ENCODE measurements at regions not wholly inside any gene's neighbourhood (a gene's known extent, or its start where the extent isn't known, plus 50 kb on each side); places are given as distances from the start of the nearest gene placed in this dataset.
"Not testable (repeated sequence)": the region's sequence is repeated elsewhere in the genome, so short reads cannot be mapped to it uniquely, and the experiment has no call there.

GRCh38 chr16:58962811-58963210, 228.7 kb upstream of the GOT2 start:
- no peak for DNase-seq (ENCODE audit: low read depth)

GRCh38 chr16:58960484-58960883, 226.4 kb upstream of the GOT2 start:
- no peak for DNase-seq (ENCODE audit: low read depth)

- DNase-seq (ENCODE audit: low read depth) = no peak
Observed at GRCh38 chr16:58960034-58960433, 225.9 kb upstream of the GOT2 start.

GRCh38 chr16:58958749-58959148, 224.6 kb upstream of the GOT2 start:
- DNase-seq (ENCODE audit: low read depth) = no peak

GRCh38 chr16:58948244-58948643, 214.1 kb upstream of the GOT2 start:
- DNase-seq (ENCODE audit: low read depth) = no peak

GRCh38 chr16:58940609-58941008, 206.5 kb upstream of the GOT2 start:
- DNase-seq (ENCODE audit: low read depth) = no peak

- no peak for DNase-seq (ENCODE audit: low read depth)
Observed at GRCh38 chr16:58938811-58939210, 204.7 kb upstream of the GOT2 start.

- DNase-seq (ENCODE audit: low read depth) = no peak
Observed at GRCh38 chr16:58937661-58938060, 203.5 kb upstream of the GOT2 start.

- no peak for DNase-seq (ENCODE audit: low read depth)
Observed at GRCh38 chr16:58933186-58933585, 199.1 kb upstream of the GOT2 start.

- DNase-seq (ENCODE audit: low read depth) = peak; percentile 3
Observed at GRCh38 chr16:58931436-58931835, 197.3 kb upstream of the GOT2 start.

GRCh38 chr16:58923094-58923493, 189.0 kb upstream of the GOT2 start:
- DNase-seq (ENCODE audit: low read depth) = no peak

GRCh38 chr16:58913456-58913855, 179.3 kb upstream of the GOT2 start:
- DNase-seq (ENCODE audit: low read depth) = no peak

- no peak for DNase-seq (ENCODE audit: low read depth)
Observed at GRCh38 chr16:58912571-58912970, 178.5 kb upstream of the GOT2 start.

GRCh38 chr16:58906981-58907715, 173.0 kb upstream of the GOT2 start:
- DNase-seq (ENCODE audit: low read depth) = no peak

- no peak for DNase-seq (ENCODE audit: low read depth)
Observed at GRCh38 chr16:58904291-58904690, 170.2 kb upstream of the GOT2 start.

- DNase-seq (ENCODE audit: low read depth) = no peak
Observed at GRCh38 chr16:58889516-58889915, 155.4 kb upstream of the GOT2 start.

- no peak for DNase-seq (ENCODE audit: low read depth)
Observed at GRCh38 chr16:58885528-58886170, 151.5 kb upstream of the GOT2 start.

GRCh38 chr16:58884141-58884540, 150.0 kb upstream of the GOT2 start:
- no peak for DNase-seq (ENCODE audit: low read depth)

GRCh38 chr16:58883131-58883530, 149.0 kb upstream of the GOT2 start:
- no peak for DNase-seq (ENCODE audit: low read depth)

- no peak for DNase-seq (ENCODE audit: low read depth)
Observed at GRCh38 chr16:58882292-58882691, 148.2 kb upstream of the GOT2 start.

GRCh38 chr16:58878641-58879040, 144.5 kb upstream of the GOT2 start:
- DNase-seq (ENCODE audit: low read depth) = not testable (repeated sequence)

GRCh38 chr16:58866935-58867334, 132.8 kb upstream of the GOT2 start:
- DNase-seq (ENCODE audit: low read depth) = no peak

GRCh38 chr16:58863761-58864160, 129.6 kb upstream of the GOT2 start:
- DNase-seq (ENCODE audit: low read depth) = no peak

- DNase-seq (ENCODE audit: low read depth) = no peak
Observed at GRCh38 chr16:58863042-58863441, 128.9 kb upstream of the GOT2 start.
